Tibial nerve (tissue), 4 donors: ENCODE measurements at regions not wholly inside any gene's neighbourhood (a gene's known extent, or its start where the extent isn't known, plus 50 kb on each side); places are given as distances from the start of the nearest gene placed in this dataset.

Source experiments
- DNase-seq, 2 donors: peaks; one replicate each; pipeline ENCODE4 v3.0.0-alpha.2; 2019; ENCODE audit warnings: low spot score in 2 of 2
- H3K27ac ChIP-seq, 4 donors: fragments of 200-600 bp; sonication (generic) in 3 of 4; one replicate each; pipeline ENCODE4 v1.5.1; 2017 to 2019; ENCODE audit warnings: mild to moderate bottlenecking in 1 of 4
- H3K27me3 ChIP-seq, 2 donors: fragments of 200-600 bp; sonication (generic) in 1 of 2; one replicate each; pipeline versions ENCODE4 v1.5.1 to v1.6.0; 2017 to 2019
- H3K36me3 ChIP-seq, 3 donors: fragments of 200-600 bp; sonication (generic); one replicate each; pipeline ENCODE4 v1.5.1; 2018 to 2019
- H3K4me1 ChIP-seq, 4 donors: fragments of 200-600 bp; sonication (generic) in 3 of 4; one replicate each; pipeline ENCODE4 v1.5.1; 2017 to 2019
- H3K4me3 ChIP-seq, 4 donors: fragments of 200-600 bp; sonication (generic) in 3 of 4; one replicate each; pipeline ENCODE4 v1.5.1; 2017 to 2019; ENCODE audit warnings: mild to moderate bottlenecking in 1 of 4, moderate library complexity in 1 of 4
- H3K9me3 ChIP-seq, 4 donors: fragments of 200-600 bp; sonication (generic) in 3 of 4; one replicate each; pipeline ENCODE4 v1.5.1; 2017 to 2019
- CTCF ChIP-seq, 5 experiments: fragments of 200-600 bp in 3 of 5; fragments of 450-650 bp in 2 of 5; sonication (generic) in 3 of 5; IDR thresholded peaks; one replicate each; pipeline ENCODE4 v1.5.1; 2016 to 2019; ENCODE audit warnings: antibody characterized with exemption in 5 of 5, mild to moderate bottlenecking in 3 of 5, moderate library complexity in 2 of 5
- EP300 ChIP-seq, 2 donors: sonication (generic); formaldehyde crosslinking; IDR thresholded peaks; one replicate each; pipeline ENCODE4 v1.6.1; 2017; ENCODE audit warnings: antibody characterized with exemption in 2 of 2, mild to moderate bottlenecking in 1 of 2
- POLR2A ChIP-seq, 2 donors: fragments of 450-650 bp; IDR thresholded peaks; one replicate each; pipeline ENCODE4 v1.6.1; 2017; ENCODE audit warnings: antibody characterized with exemption in 2 of 2, mild to moderate bottlenecking in 2 of 2, moderate library complexity in 2 of 2
- WGBS, 2 donors: methylation state at CpG; one replicate each; pipeline ENCODE4 v1.1.5; 2018; 5-methylcytosine and 5-hydroxymethylcytosine counted together

DNA sequence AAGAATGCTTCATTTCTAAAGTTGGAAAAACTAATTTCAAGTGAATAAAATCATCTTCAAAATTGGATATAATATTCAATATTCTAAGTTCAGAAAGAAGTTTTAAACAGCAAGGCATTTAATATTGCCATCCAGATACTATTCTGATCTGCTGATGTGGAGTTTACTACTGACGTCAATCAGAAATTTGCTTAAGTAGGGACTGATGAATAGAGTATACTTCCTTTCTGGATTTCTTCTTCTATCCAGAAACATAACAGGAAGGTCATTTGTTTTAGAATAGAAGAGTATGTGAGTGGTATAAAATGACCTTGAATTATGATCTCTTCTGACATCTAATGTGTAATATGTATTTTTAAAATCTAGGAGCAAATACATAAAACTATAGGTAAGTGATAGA lies 308.1 kb upstream of the ADGRL2 start:
- Histone ChIP-seq H3K36me3 (no peaks in the 10 kb centered on the region), H3K27me3 (no peaks in the 10 kb centered on the region), H3K4me1 (peaks cover 0 to 6% (median 2%) of the 10 kb centered on the region in 4 donors), H3K4me3 (no peak overlapping the region), H3K9me3 (peaks cover 0 to 19% (median 0%) of the 10 kb centered on the region in 4 donors), H3K27ac (no peak overlapping the region)
- DNase-seq = no peak
- TF ChIP-seq EP300 (IDR thresholded peaks at IDR 0.05) (no peak), CTCF (IDR thresholded peaks at IDR 0.05) (no peak), POLR2A (IDR thresholded peaks at IDR 0.05) (no peak)
- 66 to 80% methylated on average over 1 of the region's 1 CpG for WGBS, 2 donors

- H3K9me3 ChIP-seq = peaks cover 0 to 19% (median 0%) of the 10 kb centered on the region in 4 donors
- WGBS, 2 donors = 96 to 100% methylated on average over 1 of the region's 1 CpG
- TF ChIP-seq EP300 (IDR thresholded peaks at IDR 0.05) = no peak
- no peak for TF ChIP-seq POLR2A (IDR thresholded peaks at IDR 0.05)
- TF ChIP-seq CTCF (IDR thresholded peaks at IDR 0.05) = no peak
- no peak overlapping the region for H3K27ac ChIP-seq
- H3K4me3 ChIP-seq = no peak overlapping the region
- H3K36me3 ChIP-seq = no peaks in the 10 kb centered on the region
- H3K4me1 ChIP-seq = peaks cover 0 to 6% (median 2%) of the 10 kb centered on the region in 4 donors
- no peaks in the 10 kb centered on the region for H3K27me3 ChIP-seq
- no peak for DNase-seq
Observed at GRCh38 chr1:81490614-81491013, 310.1 kb upstream of the ADGRL2 start.

- H3K27ac ChIP-seq = no peak overlapping the region
- H3K9me3 ChIP-seq = peaks cover 0 to 19% (median 0%) of the 10 kb centered on the region in 4 donors
- no peak overlapping the region for H3K4me3 ChIP-seq
- H3K36me3 ChIP-seq = no peaks in the 10 kb centered on the region
- no peaks in the 10 kb centered on the region for H3K27me3 ChIP-seq
- TF ChIP-seq CTCF (IDR thresholded peaks at IDR 0.05) = no peak
- TF ChIP-seq POLR2A (IDR thresholded peaks at IDR 0.05) = no peak
- no peak for TF ChIP-seq EP300 (IDR thresholded peaks at IDR 0.05)
- WGBS, 2 donors = 89 to 91% methylated on average over 1 of the region's 1 CpG
- DNase-seq = no peak
- H3K4me1 ChIP-seq = peaks cover 0 to 6% (median 2%) of the 10 kb centered on the region in 4 donors
Observed at GRCh38 chr1:81489372-81489934, 311.3 kb upstream of the ADGRL2 start.

DNA sequence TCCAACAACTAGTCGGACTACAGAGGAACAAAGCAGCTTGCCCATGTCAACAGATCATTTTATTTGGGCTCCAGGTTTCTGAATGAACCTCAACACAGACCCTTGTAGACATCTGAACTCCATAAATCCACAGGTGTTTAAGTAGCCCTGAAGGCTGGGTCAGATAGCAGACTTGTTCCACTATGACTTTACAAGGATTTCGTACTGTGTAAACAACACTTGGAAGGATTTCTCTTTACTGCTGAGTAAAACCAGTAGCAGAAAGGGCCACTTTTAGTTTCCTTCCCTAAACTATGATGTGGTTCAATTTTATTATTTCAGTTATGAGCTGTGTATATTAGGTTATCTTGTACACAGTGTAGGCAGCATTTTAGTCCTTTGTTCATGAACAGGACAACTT lies 316.4 kb upstream of the ADGRL2 start:
- WGBS, 2 donors = 76 to 87% methylated on average over 2 of the region's 2 CpGs
- Histone ChIP-seq H3K9me3 (peaks cover 0 to 9% (median 0%) of the 10 kb centered on the region in 4 donors), H3K27ac (no peak overlapping the region), H3K36me3 (no peaks in the 10 kb centered on the region), H3K27me3 (no peaks in the 10 kb centered on the region), H3K4me1 (no peaks in the 10 kb centered on the region), H3K4me3 (no peak overlapping the region)
- TF ChIP-seq EP300 (IDR thresholded peaks at IDR 0.05) = no peak
- no peak for TF ChIP-seq POLR2A (IDR thresholded peaks at IDR 0.05)
- no peak for TF ChIP-seq CTCF (IDR thresholded peaks at IDR 0.05)
- no peak for DNase-seq

DNA sequence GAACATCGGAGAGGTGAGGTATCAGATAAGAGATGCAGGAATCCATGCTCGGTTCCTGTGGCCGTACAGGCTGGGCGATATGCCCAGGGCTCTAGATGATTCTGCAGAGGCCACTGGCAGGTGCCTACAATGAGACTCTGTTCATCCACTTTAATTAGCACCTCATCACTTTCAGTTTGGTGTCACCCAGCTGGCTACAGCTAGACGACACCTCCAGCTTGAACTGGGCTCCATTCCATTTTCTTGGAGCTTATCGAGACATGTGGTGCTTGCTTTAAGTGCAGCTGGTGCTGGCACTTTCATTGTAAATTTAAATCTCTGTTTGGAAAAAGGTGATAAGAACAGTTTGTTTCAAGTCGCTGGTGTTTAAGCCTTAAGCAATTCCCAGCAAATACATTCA lies 322.5 kb upstream of the ADGRL2 start:
- H3K4me3 ChIP-seq = no peak overlapping the region
- H3K4me1 ChIP-seq = peaks cover 0 to 5% (median 0%) of the 10 kb centered on the region in 4 donors
- H3K27me3 ChIP-seq = no peaks in the 10 kb centered on the region
- no peak for DNase-seq
- TF ChIP-seq EP300 (IDR thresholded peaks at IDR 0.05) = no peak
- TF ChIP-seq POLR2A (IDR thresholded peaks at IDR 0.05) = no peak
- TF ChIP-seq CTCF (IDR thresholded peaks at IDR 0.05) = no peak
- no peaks in the 10 kb centered on the region for H3K9me3 ChIP-seq
- no peaks in the 10 kb centered on the region for H3K36me3 ChIP-seq
- WGBS, 2 donors = 48 to 53% methylated on average over 7 of the region's 7 CpGs
- H3K27ac ChIP-seq = no peak overlapping the region
